ENCODE measurements at regions not wholly inside any gene's neighbourhood (a gene's known extent, or its start where the extent isn't known, plus 50 kb on each side); places are given as distances from the start of the nearest gene placed in this dataset.

DNA sequence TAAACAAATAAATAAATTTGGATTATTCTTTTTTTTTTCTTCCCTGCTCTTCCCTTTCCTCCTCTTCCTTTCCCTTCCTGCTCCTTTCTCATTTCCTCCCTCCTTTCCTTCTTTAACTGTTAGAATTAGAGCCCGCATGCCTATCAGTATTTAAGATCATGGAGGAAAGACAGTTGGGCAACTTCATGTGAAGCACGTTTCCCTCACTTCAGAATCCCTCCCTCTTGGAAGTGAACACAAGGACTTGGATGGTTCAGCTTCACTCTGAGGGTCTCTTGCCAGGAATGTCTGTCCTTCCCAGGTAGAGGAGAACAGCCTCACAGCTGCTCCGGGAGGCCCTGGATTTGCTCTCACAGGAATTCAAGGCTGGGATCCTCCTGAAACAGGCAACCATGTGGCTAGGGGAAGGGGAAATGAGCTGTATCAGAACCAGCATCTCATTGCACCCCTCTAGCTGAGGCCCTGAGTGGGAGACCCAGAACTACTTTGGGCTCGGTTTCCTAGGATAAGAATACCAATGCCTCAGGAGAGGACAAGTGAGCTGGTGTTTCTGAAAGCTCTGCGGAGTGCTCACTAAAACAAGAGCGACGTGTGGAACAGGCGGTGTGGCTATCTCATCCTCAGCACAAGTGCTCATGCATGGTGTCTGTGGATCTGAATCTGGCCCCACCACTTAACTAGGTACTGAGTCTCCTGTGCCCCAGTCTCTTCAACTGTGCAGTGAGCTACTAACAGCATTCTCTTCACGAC lies 230.5 kb downstream of the MYCN start:
- no peak for DNase-seq (ENCODE audit: low read depth)

DNA sequence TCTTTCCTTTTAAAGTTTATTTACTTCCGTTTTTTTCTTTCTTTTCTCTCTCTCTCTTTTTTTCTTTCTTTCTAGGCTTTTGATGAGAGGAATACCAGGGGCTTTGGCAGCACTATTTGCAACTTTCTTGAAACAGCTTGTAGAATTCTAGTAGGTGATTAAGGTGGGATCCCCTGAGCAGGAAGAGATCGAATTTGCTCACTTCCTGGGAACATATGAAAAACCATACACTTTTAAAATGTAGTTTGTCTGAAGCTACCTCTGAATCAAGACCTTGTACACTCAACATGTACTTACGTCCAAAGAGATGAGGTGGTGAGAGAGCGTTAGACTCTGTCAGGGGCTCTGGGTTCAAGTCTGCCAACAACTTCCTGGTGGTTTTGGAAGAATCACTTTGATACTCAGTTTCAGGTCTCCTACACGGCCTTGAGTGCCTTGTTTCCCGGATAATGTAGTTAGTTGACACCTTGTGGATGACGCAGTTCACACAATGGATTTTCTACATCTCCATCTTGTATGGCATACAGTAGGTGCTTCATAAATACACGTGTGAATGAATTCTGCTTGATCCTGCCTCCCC lies 229.1 kb downstream of the MYCN start:
- DNase-seq (ENCODE audit: low read depth): no peak

DNA sequence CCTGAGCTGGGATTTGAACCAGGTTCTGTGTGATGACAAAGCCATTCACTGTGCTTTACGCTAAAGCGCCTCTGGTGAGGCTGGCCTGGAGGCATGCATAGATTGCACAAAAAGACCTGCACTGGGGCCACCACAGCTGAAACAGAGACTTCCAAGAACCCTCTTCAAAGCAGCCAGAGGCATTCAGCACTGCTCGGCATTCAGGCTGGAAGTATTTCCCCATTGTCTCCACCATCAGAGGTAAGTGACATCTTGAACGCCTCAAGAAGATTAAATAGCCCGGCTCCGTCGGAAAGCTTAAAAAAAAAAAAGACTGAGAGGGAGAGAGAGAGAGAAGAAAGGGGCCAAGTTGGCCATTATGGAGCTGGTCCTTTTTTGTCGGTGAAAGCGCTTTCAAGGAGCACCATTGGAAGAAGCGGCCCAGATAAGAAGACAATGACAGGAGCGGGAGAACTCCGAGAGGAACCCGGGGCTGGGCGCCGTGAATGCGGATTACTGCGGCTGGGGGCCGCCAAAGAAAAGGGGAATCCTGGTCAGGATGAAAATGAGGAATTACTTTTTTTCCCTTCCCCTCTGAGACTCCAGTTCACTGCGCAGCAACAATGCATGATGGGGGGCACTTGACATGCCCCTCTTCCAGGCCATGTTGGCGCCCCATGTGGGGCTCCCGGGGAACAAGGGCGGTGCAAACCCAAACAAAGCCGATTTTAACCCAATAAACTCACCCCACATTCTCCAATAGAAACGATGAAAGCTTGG lies 228.3 kb downstream of the MYCN start:
- no peak for DNase-seq (ENCODE audit: low read depth)

DNA sequence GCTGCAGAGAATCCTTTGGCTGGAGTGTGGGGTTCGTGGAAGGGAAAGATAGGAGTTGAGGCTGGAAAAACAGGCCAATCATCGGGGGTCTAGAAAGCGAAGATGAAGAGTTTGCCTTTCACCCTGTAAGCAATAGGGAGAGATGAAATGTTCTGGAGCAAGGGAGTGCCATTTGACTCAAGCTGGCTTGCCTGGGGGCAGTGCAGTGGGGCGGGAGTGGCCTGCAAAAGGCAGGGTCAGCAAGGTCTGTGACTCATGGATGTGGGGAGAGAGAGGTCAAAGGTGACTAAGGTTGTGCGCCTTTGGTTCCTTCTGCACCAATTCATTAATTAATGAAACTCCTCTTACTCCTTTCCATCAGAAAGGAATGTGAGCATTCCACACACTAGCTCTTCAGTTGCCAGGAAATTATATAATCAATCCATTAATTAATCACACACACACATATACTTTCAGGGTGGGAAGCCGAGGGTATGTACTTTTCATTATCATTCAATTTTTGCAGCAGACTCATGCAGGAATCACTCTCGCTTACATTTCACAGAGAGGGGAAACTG lies 227.6 kb downstream of the MYCN start:
- DNase-seq (ENCODE audit: low read depth): no peak

GRCh38 chr2:16167451-16167861 lies 227.1 kb downstream of the MYCN start:
- DNase-seq (ENCODE audit: low read depth): no peak

DNA sequence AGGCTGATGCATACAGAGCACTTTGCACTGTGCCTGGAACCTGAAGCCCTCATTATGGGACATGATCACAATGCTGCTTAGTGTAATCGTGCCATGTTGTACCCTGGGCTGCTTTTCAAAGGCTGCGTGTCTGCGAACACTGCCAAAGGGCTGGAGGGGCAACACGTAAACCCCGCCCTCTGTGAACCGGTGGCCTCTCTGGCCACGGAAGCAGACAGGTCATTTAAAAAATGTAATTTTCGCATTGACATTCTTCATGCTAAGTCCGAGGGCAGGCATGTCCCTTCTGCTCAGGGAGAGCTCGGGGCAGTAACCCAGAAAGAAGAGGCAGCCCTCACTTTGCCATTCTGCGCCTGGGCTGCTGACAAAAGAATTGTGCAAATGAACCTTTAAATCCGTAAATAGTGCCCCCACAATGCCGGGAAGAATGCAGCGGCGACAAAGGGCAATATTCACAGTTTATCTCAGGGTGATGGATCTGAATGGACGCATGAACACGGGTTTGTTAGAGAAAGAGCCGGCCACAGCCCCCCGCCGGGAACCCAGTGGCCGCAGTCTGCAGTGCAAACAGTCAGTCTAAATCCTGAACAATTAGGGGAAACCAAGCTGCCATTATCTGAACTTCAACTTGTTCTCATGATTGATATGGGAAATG lies 226.1 kb downstream of the MYCN start:
- DNase-seq (ENCODE audit: low read depth): no peak

DNA sequence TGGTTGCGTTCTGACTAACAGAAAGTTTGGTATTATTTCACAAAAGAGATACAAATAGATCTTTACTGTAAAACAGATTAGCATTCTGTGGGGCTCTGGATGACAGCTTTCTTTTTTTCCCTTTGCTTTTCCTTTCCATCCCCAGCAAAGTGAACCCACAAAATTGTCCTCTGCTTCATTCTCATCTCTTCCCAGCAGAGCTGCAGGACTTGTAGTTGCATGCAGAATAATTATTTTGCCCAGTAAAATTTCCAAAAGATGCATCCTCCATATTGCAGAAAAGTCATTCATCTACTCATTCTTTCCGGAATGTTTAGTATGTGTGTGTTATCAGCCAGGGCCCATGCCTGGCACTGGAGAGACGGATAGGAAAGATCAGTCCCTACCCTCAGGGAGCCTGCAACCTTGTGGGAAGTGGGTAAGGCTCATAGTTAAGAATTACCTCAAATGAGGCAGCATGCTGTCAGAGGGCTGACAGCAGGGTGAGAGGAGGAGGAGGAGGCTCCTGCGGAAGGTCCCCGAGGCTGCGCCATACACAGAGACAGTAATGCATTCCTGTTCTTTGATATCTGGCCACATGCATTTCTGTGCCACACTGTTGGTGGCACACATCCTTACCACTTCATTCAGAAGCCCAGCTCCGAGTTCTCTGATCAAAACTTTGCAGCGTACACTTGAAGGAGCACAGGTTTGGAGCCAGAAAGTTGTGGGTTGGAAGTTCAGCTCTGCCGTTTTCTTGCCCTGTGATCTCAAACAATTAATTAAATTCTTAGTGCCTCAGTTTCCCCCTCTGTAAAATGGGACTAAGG lies 225.4 kb downstream of the MYCN start:
- DNase-seq (ENCODE audit: low read depth): no peak

DNA sequence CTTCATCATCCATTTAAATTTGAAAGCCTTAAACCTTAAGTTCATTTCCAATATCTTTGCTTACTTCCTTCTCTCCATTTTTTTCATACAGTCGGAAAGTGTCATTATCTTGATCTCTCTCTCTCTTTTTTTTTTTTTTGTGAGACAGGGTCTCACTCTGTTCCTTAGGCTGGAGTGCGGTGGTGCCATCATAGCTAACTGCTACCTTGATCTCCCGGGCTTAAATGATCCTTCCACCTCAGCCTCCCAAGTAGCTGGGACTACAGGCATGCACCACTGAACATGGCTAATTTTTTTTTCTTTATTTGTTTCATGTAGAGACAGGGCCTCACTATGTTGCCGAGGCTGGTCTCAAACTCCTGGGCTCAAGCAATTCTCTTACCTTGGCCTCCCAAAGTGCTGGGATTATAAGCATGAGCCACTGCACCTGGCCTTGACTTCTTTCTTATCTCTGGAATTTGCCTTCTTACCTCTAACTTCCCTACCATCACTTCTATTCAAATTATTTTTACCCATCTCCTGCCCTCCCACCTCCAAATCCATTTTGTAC lies 222.2 kb downstream of the MYCN start:
- no peak for DNase-seq (ENCODE audit: low read depth)

GRCh38 chr2:16161768-16162490 lies 221.6 kb downstream of the MYCN start:
- DNase-seq (ENCODE audit: low read depth): no peak

- DNase-seq (ENCODE audit: low read depth): no peak
Observed at GRCh38 chr2:16161085-16161565, 220.8 kb downstream of the MYCN start.

- no peak for DNase-seq (ENCODE audit: low read depth)
Observed at GRCh38 chr2:16160281-16161084, 220.1 kb downstream of the MYCN start.

GRCh38 chr2:16156411-16156810 lies 216.1 kb downstream of the MYCN start:
- DNase-seq (ENCODE audit: low read depth): no peak

GRCh38 chr2:16155766-16156165 lies 215.4 kb downstream of the MYCN start:
- DNase-seq (ENCODE audit: low read depth): no peak

DNA sequence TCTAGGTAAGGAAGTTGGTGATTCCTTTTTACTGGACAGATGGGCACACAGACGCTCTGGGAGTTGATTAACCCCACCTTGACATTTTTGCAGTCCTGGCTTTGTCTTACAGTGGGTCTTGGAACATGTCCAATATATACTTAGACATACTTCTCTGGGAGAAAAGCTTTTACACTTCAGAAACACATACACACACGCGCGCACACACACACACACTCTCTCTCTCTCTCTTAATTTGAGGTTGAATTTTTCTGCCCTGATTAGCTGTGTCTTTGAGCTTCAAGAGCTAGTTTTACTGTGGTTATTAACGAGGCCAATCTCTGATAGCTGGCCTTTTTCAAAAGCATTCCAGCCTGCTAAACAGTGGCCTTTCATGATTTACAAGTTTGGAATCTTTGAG lies 215.0 kb downstream of the MYCN start:
- no peak for DNase-seq (ENCODE audit: low read depth)

GRCh38 chr2:16154501-16155280 lies 214.3 kb downstream of the MYCN start:
- DNase-seq (ENCODE audit: low read depth): no peak

GRCh38 chr2:16154061-16154460 lies 213.7 kb downstream of the MYCN start:
- DNase-seq (ENCODE audit: low read depth): no peak

DNA sequence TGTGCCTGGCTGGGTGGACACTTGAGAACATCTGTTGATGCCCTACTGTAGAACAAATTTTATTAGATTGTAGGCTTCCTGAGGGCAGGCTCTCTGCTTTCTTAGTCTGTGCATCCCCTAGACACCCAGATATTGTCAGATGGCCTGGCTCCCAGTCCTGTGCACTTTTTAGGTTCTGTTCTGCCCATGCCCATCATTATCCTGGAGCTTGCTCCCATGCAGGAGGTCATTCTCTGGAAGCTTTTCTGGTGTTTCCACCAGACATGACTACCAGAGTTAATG lies 213.3 kb downstream of the MYCN start:
- no peak for DNase-seq (ENCODE audit: low read depth)

GRCh38 chr2:16152928-16153753 lies 212.8 kb downstream of the MYCN start:
- DNase-seq (ENCODE audit: low read depth): no peak

Measured in iris pigment epithelial cell (primary cell).